Superior temporal gyrus (tissue), 1 donor: ENCODE measurements at regions not wholly inside any gene's neighbourhood (a gene's known extent, or its start where the extent isn't known, plus 50 kb on each side); places are given as distances from the start of the nearest gene placed in this dataset.
"Not testable (repeated sequence)": the region's sequence is repeated elsewhere in the genome, so short reads cannot be mapped to it uniquely, and the experiment has no call there.

Experiments
- DNase-seq: peaks from one replicate; pipeline ENCODE4 v3.0.0-alpha.2; 2016; ENCODE audit errors: extremely low spot score

- DNase-seq = no peak
Observed at GRCh38 chr7:130789436-130789835, 55.4 kb upstream of the KLF14 start.

GRCh38 chr7:130791746-130792145 lies 57.7 kb upstream of the KLF14 start:
- DNase-seq = peak; percentile 81

- DNase-seq = peak; percentile 35
Observed at GRCh38 chr7:130793855-130794618, 60.0 kb upstream of the KLF14 start.

- no peak for DNase-seq
Observed at GRCh38 chr7:130794619-130794922, 60.6 kb upstream of the KLF14 start.

GRCh38 chr7:130796425-130796824 lies 62.4 kb upstream of the KLF14 start:
- not testable (repeated sequence) for DNase-seq

- no peak for DNase-seq
Observed at GRCh38 chr7:130803127-130803526, 69.1 kb upstream of the KLF14 start.

GRCh38 chr7:130804220-130804619 lies 70.2 kb upstream of the KLF14 start:
- no peak for DNase-seq

GRCh38 chr7:130812819-130813218 lies 78.8 kb upstream of the KLF14 start:
- not testable (repeated sequence) for DNase-seq

- DNase-seq = peak; percentile 41
Observed at GRCh38 chr7:130814778-130815335, 80.8 kb upstream of the KLF14 start.

GRCh38 chr7:130818056-130818455 lies 84.0 kb upstream of the KLF14 start:
- no peak for DNase-seq

GRCh38 chr7:130821864-130822263 lies 87.9 kb upstream of the KLF14 start:
- no peak for DNase-seq

- no peak for DNase-seq
Observed at GRCh38 chr7:130822642-130823041, 88.6 kb upstream of the KLF14 start.

- no peak for DNase-seq
Observed at GRCh38 chr7:130823060-130823459, 89.1 kb upstream of the KLF14 start.

GRCh38 chr7:130825819-130826218 lies 91.8 kb upstream of the KLF14 start:
- DNase-seq = no peak

GRCh38 chr7:130829415-130829814 lies 95.4 kb upstream of the KLF14 start:
- DNase-seq = no peak

GRCh38 chr7:130831322-130831721 lies 97.3 kb upstream of the KLF14 start:
- no peak for DNase-seq

- DNase-seq = peak; percentile 80
Observed at GRCh38 chr7:130831817-130832481, 97.9 kb upstream of the KLF14 start.

GRCh38 chr7:130838738-130839137 lies 104.7 kb upstream of the KLF14 start:
- DNase-seq = no peak

- DNase-seq = no peak
Observed at GRCh38 chr7:130840599-130840998, 106.6 kb upstream of the KLF14 start.

- no peak for DNase-seq
Observed at GRCh38 chr7:130841416-130841815, 107.4 kb upstream of the KLF14 start.

- no peak for DNase-seq
Observed at GRCh38 chr7:130843703-130844102, 109.7 kb upstream of the KLF14 start.

GRCh38 chr7:130844811-130845580 lies 111.0 kb upstream of the KLF14 start:
- no peak for DNase-seq
